Stimulated activated naive CD8-positive, alpha-beta T cell treated with anti-CD3 and anti-CD28 coated beads, Interleukin-15, Interleukin-2, amounts not matched to agents 100 ng/mL and 50 ng/mL, for 24 hours (primary cell): ENCODE measurements at regions not wholly inside any gene's neighbourhood (a gene's known extent, or its start where the extent isn't known, plus 50 kb on each side); places are given as distances from the start of the nearest gene placed in this dataset.
"Not testable (repeated sequence)": the region's sequence is repeated elsewhere in the genome, so short reads cannot be mapped to it uniquely, and the experiment has no call there.

Experiments
- H3K27ac Mint-ChIP-seq: one replicate; pipeline ENCODE4 v1.8.0; 2021; ENCODE audit warnings: mild to moderate bottlenecking, mixed read lengths
- H3K27me3 Mint-ChIP-seq: one replicate; pipeline ENCODE4 v1.8.0; 2021; ENCODE audit warnings: mixed read lengths
- H3K36me3 Mint-ChIP-seq: one replicate; pipeline ENCODE4 v1.8.0; 2021; ENCODE audit warnings: low read depth, mixed read lengths
- H3K4me1 Mint-ChIP-seq: one replicate; pipeline ENCODE4 v1.8.0; 2021; ENCODE audit warnings: low read depth, mixed read lengths
- H3K4me3 Mint-ChIP-seq: one replicate; pipeline ENCODE4 v1.8.0; 2021; ENCODE audit warnings: mild to moderate bottlenecking, mixed read lengths
- H3K9me3 Mint-ChIP-seq: one replicate; pipeline ENCODE4 v1.8.0; 2021; ENCODE audit warnings: mixed read lengths

DNA sequence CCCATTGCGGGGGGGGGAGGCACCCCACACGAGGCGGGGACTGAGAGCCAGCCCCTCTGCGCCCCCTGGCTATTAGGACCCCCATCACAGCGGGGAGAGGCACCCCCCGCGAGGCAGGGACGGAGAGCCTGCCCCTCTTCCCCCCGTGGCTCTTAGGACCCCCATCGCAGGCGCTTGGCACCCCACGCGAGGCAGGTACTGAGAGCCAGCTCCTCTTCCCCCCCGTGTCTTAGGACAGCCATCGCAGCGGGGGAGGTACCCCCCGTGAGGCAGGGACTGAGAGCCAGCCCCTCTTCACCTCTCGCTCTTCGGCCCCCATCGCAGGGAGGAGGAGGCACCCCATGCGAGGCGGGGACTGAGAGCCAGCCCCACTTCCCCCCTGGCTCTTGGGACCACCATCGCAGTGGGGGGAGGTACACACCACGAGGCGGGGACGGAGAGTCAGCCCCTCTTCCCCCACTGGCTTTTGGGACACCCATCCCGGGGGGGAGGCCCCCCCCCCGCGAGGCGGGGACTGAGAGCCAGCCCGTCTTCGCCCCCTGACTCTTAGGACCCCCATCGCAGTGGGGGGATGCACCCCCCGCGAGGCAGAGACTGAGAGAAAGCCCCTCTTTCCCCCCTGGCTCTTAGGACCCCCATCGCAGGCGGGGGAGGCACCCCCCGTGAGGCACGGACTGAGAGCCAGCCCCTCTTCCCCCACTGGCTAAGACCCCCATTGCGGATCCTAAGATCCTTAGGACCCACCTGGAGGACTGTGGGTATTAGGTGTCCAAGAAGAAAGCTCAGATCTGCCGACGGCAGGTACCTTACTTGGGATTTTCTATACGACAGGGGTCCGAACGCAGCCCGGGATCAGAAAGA is 198.6 kb upstream of the PZP start:
- H3K4me3 Mint-ChIP-seq = no peak overlapping the region
- H3K27ac Mint-ChIP-seq = no peak overlapping the region
- H3K27me3 Mint-ChIP-seq = no peaks in the 10 kb centered on the region
- H3K4me1 Mint-ChIP-seq = peaks cover 5% of the 10 kb centered on the region
- no peaks in the 10 kb centered on the region for H3K9me3 Mint-ChIP-seq
- H3K36me3 Mint-ChIP-seq = peaks cover 3% of the 10 kb centered on the region

DNA sequence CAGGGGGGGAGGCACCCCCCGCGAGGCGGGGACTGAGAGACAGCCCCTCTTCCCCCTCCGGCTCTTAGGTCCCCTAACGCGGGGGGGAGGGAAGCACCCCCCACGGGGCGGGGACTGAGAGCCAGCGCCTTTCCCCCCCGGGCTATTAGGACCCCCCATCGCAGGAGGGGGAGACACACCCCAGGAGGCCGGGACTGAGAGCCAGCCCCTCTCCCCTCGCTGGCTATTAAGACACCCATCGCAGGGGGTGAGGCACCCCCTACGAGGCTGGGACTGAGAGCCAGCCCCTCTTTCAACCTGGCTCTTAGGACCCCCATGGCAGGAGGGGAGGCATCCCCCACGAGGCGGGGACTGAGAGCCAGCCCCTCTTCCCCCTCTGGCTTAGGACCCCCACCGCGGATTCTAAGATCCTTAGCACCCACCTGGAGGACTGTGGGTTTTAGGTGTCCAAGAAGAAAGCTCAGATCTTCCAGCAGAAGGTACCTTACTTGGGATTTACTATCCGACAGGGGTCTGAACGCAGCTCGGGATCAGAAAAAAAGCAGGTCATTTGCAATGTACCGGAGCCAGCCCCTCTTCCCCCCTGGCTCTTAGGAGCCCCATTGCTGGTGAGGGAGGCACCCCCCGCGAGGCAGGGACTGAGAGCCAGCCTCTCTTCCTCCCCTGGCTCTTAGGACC is 197.8 kb upstream of the PZP start:
- Mint-ChIP-seq H3K9me3 (no peaks in the 10 kb centered on the region), H3K27ac (no peak overlapping the region), H3K4me3 (no peak overlapping the region)

DNA sequence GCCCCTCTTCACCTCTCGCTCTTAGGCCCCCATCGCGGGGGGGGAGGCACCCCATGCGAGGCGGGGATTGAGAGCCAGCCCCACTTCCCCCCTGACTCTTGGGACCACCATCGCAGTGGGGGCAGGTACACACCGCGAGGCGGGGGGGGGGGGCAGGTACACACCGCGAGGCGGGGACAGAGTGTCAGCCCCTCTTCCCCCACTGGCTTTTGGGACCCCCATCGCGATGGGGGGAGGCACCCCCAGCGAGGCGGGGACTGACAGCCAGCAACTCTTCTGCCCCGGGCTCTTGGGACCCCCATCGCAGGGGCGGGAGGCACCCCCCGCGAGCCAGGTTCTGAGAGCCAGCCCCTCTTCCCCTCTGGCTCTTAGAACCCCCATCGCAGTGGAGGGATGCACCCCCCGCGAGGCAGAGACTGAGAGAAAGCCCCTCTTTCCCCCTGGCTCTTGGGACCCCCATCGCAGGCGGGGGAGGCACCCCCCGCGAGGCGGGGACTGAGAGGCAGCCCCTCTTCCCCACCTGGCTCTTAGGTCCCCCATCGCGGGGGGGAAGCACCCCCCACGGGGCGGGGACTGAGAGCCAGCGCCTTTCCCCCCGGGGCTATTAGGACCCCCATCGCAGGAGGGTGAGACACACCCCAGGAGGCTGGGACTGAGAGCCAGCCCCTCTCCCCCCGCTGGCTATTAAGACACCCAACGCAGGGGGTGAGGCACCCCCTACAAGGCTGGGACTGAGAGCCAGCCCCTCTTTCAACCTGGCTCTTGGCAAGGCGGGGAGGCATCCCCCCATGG is 196.5 kb upstream of the PZP start:
- H3K27ac Mint-ChIP-seq = no peak overlapping the region
- H3K36me3 Mint-ChIP-seq = peaks cover 3% of the 10 kb centered on the region
- H3K9me3 Mint-ChIP-seq = no peaks in the 10 kb centered on the region
- H3K4me3 Mint-ChIP-seq = no peak overlapping the region
- H3K4me1 Mint-ChIP-seq = no peaks in the 10 kb centered on the region
- H3K27me3 Mint-ChIP-seq = no peaks in the 10 kb centered on the region

More for the DNA sequence above, 197.8 kb upstream of the PZP start:
- H3K4me1 Mint-ChIP-seq = no peaks in the 10 kb centered on the region
- no peaks in the 10 kb centered on the region for H3K36me3 Mint-ChIP-seq
- H3K27me3 Mint-ChIP-seq = no peaks in the 10 kb centered on the region

GRCh38 chr12:9404031-9404430 is 195.8 kb upstream of the PZP start:
- H3K4me3 Mint-ChIP-seq = no peak overlapping the region
- H3K9me3 Mint-ChIP-seq = no peaks in the 10 kb centered on the region
- H3K27me3 Mint-ChIP-seq = no peaks in the 10 kb centered on the region
- H3K27ac Mint-ChIP-seq = no peak overlapping the region
- peaks cover 3% of the 10 kb centered on the region for H3K36me3 Mint-ChIP-seq
- H3K4me1 Mint-ChIP-seq = no peaks in the 10 kb centered on the region

DNA sequence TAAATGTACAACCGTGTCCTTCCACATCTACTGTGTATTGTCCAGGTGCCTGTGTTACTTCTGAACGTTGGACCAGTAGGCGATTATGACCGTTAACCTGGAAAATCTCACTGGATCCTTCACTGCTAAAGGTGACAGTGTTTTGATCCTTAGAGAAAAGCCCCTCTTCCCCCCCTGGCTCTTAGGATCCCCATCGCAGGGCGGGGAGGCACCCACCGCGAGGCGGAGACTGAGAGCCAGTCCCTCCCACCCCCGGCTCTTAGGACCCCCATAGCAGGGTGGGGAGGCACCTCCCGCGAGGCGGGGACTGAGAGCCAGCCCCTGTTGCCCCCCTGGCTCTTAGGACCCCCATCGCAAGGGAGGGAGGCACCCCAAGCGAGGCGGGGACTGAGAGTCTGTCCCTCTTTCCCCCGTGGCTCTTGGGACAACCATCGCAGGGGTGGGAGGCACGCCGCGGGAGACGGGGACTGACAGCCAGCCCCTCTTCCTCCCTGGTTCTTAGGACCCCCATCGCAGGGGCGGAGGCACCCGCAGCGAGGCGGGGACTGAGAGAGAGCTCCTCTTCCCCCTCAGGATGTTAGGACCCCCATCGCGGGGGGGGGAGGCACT is 194.3 kb upstream of the PZP start:
- H3K27me3 Mint-ChIP-seq, H3K4me3 Mint-ChIP-seq, H3K27ac Mint-ChIP-seq, H3K36me3 Mint-ChIP-seq, H3K9me3 Mint-ChIP-seq, H3K4me1 Mint-ChIP-seq: not testable (repeated sequence)

DNA sequence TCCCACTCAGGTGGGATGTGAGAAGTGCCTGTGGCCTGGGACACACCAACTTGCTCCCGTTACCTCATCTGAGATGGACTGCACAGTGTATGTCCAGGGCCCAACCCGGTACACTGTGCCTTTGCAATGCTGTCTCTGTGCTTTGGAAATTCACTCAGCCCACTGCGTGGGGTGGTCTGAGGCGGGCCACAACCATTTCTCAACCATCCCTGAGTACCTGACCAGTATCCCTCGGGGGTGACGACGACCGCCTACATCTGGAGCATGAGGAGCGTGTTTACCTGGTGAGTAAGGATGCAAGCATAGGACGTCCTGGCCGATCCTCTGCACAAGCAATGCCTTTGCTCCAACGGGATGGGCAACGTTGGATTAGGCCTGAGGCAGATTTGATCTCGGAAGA is 188.2 kb upstream of the PZP start:
- H3K4me1 Mint-ChIP-seq, H3K27ac Mint-ChIP-seq, H3K36me3 Mint-ChIP-seq, H3K9me3 Mint-ChIP-seq, H3K4me3 Mint-ChIP-seq, H3K27me3 Mint-ChIP-seq: not testable (repeated sequence)

- H3K36me3 Mint-ChIP-seq, H3K4me3 Mint-ChIP-seq, H3K27me3 Mint-ChIP-seq, H3K9me3 Mint-ChIP-seq, H3K27ac Mint-ChIP-seq, H3K4me1 Mint-ChIP-seq: not testable (repeated sequence)
Measured at GRCh38 chr12:9395220-9395619, 187.0 kb upstream of the PZP start.

GRCh38 chr12:9392842-9393241 is 184.6 kb upstream of the PZP start:
- Mint-ChIP-seq H3K4me3 (no peak overlapping the region), H3K36me3 (peaks cover 4% of the 10 kb centered on the region), H3K4me1 (peaks cover 9% of the 10 kb centered on the region), H3K27me3 (no peaks in the 10 kb centered on the region), H3K9me3 (no peaks in the 10 kb centered on the region), H3K27ac (no peak overlapping the region)

- H3K36me3 Mint-ChIP-seq = peaks cover 9% of the 10 kb centered on the region
- H3K27ac Mint-ChIP-seq = no peak overlapping the region
- H3K4me3 Mint-ChIP-seq = no peak overlapping the region
- H3K9me3 Mint-ChIP-seq = no peaks in the 10 kb centered on the region
- peaks cover 17% of the 10 kb centered on the region for H3K4me1 Mint-ChIP-seq
- no peaks in the 10 kb centered on the region for H3K27me3 Mint-ChIP-seq
Measured at GRCh38 chr12:9391815-9392214, 183.6 kb upstream of the PZP start.

GRCh38 chr12:9390761-9391160 is 182.6 kb upstream of the PZP start:
- Mint-ChIP-seq H3K4me1 (peaks cover 17% of the 10 kb centered on the region), H3K9me3 (no peaks in the 10 kb centered on the region), H3K27me3 (no peaks in the 10 kb centered on the region), H3K36me3 (peaks cover 6% of the 10 kb centered on the region), H3K27ac (no peak overlapping the region), H3K4me3 (no peak overlapping the region)

- Mint-ChIP-seq H3K36me3 (peaks cover 6% of the 10 kb centered on the region), H3K4me3 (no peak overlapping the region), H3K27ac (no peak overlapping the region), H3K9me3 (no peaks in the 10 kb centered on the region), H3K27me3 (no peaks in the 10 kb centered on the region), H3K4me1 (peaks cover 17% of the 10 kb centered on the region)
Measured at GRCh38 chr12:9389796-9390195, 181.6 kb upstream of the PZP start.

- H3K36me3 Mint-ChIP-seq = peaks cover 6% of the 10 kb centered on the region
- no peaks in the 10 kb centered on the region for H3K27me3 Mint-ChIP-seq
- H3K27ac Mint-ChIP-seq = no peak overlapping the region
- H3K4me3 Mint-ChIP-seq = no peak overlapping the region
- peaks cover 17% of the 10 kb centered on the region for H3K4me1 Mint-ChIP-seq
- H3K9me3 Mint-ChIP-seq = no peaks in the 10 kb centered on the region
Measured at GRCh38 chr12:9388379-9388778, 180.2 kb upstream of the PZP start.

DNA sequence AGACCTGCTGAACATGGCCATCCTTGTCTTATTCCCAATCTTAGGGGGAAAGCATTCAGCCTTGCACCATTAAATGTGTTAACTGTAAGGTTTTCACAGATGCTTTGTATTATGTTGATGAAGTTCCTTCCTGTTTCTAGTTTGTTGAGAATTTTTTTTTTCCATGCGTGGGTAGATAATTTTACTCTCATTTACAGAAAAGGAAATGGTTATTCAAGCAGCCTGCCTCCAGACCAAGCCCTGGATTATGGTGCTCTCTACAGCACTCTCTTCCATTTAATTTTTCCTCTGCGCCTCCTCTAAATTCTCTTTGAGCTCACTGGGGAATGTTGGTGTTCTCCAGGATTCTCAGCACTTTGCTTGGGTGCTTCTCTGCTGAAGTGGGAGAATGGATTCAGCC is 179.3 kb upstream of the PZP start:
- Mint-ChIP-seq H3K4me3 (no peak overlapping the region), H3K27ac (no peak overlapping the region), H3K36me3 (peaks cover 6% of the 10 kb centered on the region), H3K9me3 (no peaks in the 10 kb centered on the region), H3K4me1 (peaks cover 17% of the 10 kb centered on the region), H3K27me3 (no peaks in the 10 kb centered on the region)

DNA sequence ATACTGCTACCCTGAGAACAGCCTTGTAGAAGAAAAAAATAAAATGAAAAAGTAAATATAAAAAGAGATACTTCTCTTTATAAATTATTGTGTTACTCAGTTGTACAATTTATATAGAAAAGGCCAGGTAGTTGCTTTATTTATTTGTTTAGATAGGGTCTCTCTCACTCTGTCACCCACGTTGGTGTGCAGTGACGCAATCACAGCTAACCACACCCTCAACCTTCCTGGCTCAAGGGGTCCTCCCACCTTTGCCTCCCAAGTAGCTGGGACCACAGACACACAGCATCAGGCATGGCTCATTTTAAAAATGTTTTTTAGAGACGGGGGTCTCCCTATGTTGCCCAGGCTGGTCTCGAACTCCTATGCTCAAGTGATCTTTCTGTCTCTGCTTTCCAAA is 175.4 kb upstream of the PZP start:
- H3K9me3 Mint-ChIP-seq = no peaks in the 10 kb centered on the region
- H3K4me3 Mint-ChIP-seq = no peak overlapping the region
- no peaks in the 10 kb centered on the region for H3K27me3 Mint-ChIP-seq
- H3K4me1 Mint-ChIP-seq = peaks cover 14% of the 10 kb centered on the region
- H3K36me3 Mint-ChIP-seq = peaks cover 6% of the 10 kb centered on the region
- H3K27ac Mint-ChIP-seq = no peak overlapping the region

DNA sequence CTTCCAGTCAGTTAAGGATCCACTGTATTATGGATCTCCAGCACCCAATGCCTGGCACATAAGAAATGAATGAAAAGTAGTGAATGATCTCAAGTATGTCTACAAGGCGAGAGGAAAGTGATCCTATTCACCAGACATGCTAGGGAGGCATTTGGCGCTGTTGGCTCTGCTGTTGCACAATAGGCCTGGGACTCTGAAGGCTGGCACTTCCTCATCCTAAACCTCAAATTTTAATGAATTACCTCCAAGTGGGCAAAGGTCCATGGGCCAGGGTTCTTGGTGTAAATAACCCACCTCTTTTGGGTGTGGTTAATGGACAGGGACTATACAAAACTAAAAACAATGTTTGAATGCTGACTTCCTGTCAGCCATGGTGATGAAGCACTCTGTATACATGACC is 173.4 kb upstream of the PZP start:
- Mint-ChIP-seq H3K36me3 (no peaks in the 10 kb centered on the region), H3K27me3 (no peaks in the 10 kb centered on the region), H3K4me1 (no peaks in the 10 kb centered on the region), H3K27ac (peak overlapping the region; percentile 18), H3K4me3 (no peak overlapping the region), H3K9me3 (no peaks in the 10 kb centered on the region)
